ENCODE measurements at regions not wholly inside any gene's neighbourhood (a gene's known extent, or its start where the extent isn't known, plus 50 kb on each side); places are given as distances from the start of the nearest gene placed in this dataset.

GRCh38 chr1:34520111-34520510, 234.7 kb upstream of the GJB5 start:
- no peaks in the 10 kb centered on the region for H3K9me3 ChIP-seq
- no peak overlapping the region for H3K4me3 ChIP-seq
- intact Hi-C loops (cut with DNase I): no loop called here
- WGBS: 16% methylated on average over 4 of the region's 4 CpGs
- H3K4me1 ChIP-seq (replicated peaks): no peaks in the 10 kb centered on the region
- no peak for DNase-seq (ENCODE audit: low spot score)
- H3K36me3 ChIP-seq: no peaks in the 10 kb centered on the region
- no peak overlapping the region for H3K27ac ChIP-seq
- H3K27me3 ChIP-seq (replicated peaks; ENCODE audit: insufficient read depth): peaks cover 3% of the 10 kb centered on the region
- no peak for TF ChIP-seq POLR2A (IDR thresholded peaks at IDR 0.05)
- no peak for TF ChIP-seq CTCF (IDR thresholded peaks at IDR 0.05)
- no peak for TF ChIP-seq POLR2AphosphoS5 (IDR thresholded peaks at IDR 0.05)

DNA sequence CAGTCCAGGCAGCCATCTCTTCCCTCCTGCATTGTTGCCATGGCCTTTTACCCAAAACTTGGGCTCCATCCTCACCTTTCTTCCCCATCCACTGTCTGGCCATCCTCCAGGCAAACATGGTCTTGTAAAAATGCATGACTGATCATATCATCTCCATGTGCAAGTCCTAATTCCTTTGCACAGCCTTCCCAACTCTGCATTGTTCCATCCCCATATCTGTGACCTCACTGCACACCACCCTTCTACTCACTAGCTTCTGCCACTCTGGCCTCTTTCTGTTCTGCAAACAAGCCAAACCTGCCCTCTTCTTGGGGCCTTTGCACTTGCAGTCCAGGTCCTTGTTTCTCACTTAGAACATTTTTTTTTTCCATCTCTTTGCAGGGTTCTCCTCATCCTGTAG, 230.1 kb upstream of the GJB5 start:
- intact Hi-C loops (cut with DNase I): no loop called here
- no peak for DNase-seq (ENCODE audit: low spot score)
- TF ChIP-seq CTCF (IDR thresholded peaks at IDR 0.05) (no peak), POLR2AphosphoS5 (IDR thresholded peaks at IDR 0.05) (no peak), POLR2A (IDR thresholded peaks at IDR 0.05) (no peak)
- no peaks in the 10 kb centered on the region for H3K9me3 ChIP-seq
- H3K27ac ChIP-seq: no peak overlapping the region
- peaks cover 3% of the 10 kb centered on the region for H3K27me3 ChIP-seq (replicated peaks; ENCODE audit: insufficient read depth)
- H3K4me1 ChIP-seq (replicated peaks): no peaks in the 10 kb centered on the region
- no peak overlapping the region for H3K4me3 ChIP-seq
- no peaks in the 10 kb centered on the region for H3K36me3 ChIP-seq

- Histone ChIP-seq H3K4me1 (replicated peaks) (no peaks in the 10 kb centered on the region), H3K36me3 (no peaks in the 10 kb centered on the region), H3K9me3 (no peaks in the 10 kb centered on the region), H3K4me3 (no peak overlapping the region), H3K27ac (no peak overlapping the region), H3K27me3 (replicated peaks; ENCODE audit: insufficient read depth) (no peaks in the 10 kb centered on the region)
- 4% methylated on average over 12 of the region's 12 CpGs for WGBS
- intact Hi-C loops (cut with DNase I): no loop called here
- no peak for DNase-seq (ENCODE audit: low spot score)
- TF ChIP-seq POLR2A (IDR thresholded peaks at IDR 0.05) (no peak), CTCF (IDR thresholded peaks at IDR 0.05) (no peak), POLR2AphosphoS5 (IDR thresholded peaks at IDR 0.05) (no peak)
These were observed 224.7 kb upstream of the GJB5 start for GRCh38 chr1:34529935-34530859.

GRCh38 chr1:34532113-34532512, 222.7 kb upstream of the GJB5 start:
- WGBS: 41% methylated on average over 3 of the region's 3 CpGs
- no peak overlapping the region for H3K4me3 ChIP-seq
- intact Hi-C loops (cut with DNase I): no loop called here
- no peak for DNase-seq (ENCODE audit: low spot score)
- TF ChIP-seq CTCF (IDR thresholded peaks at IDR 0.05) (no peak), POLR2A (IDR thresholded peaks at IDR 0.05) (no peak)
- H3K4me1 ChIP-seq (replicated peaks): no peaks in the 10 kb centered on the region
- no peaks in the 10 kb centered on the region for H3K27me3 ChIP-seq (replicated peaks; ENCODE audit: insufficient read depth)
- H3K9me3 ChIP-seq: no peaks in the 10 kb centered on the region
- H3K36me3 ChIP-seq: no peaks in the 10 kb centered on the region
- H3K27ac ChIP-seq: no peak overlapping the region

GRCh38 chr1:34538481-34538880, 216.4 kb upstream of the GJB5 start:
- Histone ChIP-seq H3K9me3 (no peaks in the 10 kb centered on the region), H3K4me3 (no peak overlapping the region), H3K27ac (no peak overlapping the region), H3K36me3 (no peaks in the 10 kb centered on the region), H3K4me1 (replicated peaks) (no peaks in the 10 kb centered on the region), H3K27me3 (replicated peaks; ENCODE audit: insufficient read depth) (no peaks in the 10 kb centered on the region)
- intact Hi-C loops (cut with DNase I): no loop called here
- TF ChIP-seq CTCF (IDR thresholded peaks at IDR 0.05): no peak
- TF ChIP-seq POLR2A (IDR thresholded peaks at IDR 0.05): no peak
- TF ChIP-seq POLR2AphosphoS5 (IDR thresholded peaks at IDR 0.05): no peak
- DNase-seq (ENCODE audit: low spot score): no peak

All from prostate gland (tissue), 2 donors.